ENCODE measurements at regions not wholly inside any gene's neighbourhood (a gene's known extent, or its start where the extent isn't known, plus 50 kb on each side); places are given as distances from the start of the nearest gene placed in this dataset.

DNA sequence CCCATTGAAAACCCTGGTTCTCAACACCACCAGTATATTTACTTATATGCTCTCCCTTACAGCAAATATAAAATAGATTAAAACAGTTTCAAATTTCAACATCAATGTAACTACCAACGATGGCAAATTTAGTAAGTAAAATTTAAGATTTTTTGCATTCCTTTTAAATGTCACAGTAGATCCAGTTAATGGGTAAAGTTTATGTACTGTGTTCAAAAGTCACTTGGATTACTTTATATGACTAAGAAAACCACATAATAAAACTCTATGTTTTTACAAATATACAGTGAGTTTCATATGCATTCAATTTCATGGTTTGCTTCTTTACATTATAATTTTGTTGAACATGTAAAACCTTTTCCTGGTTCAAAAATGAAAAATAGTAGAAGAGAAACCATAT is 364.6 kb downstream of the AASDHPPT start (continued):
- TF ChIP-seq, protein P1, sequence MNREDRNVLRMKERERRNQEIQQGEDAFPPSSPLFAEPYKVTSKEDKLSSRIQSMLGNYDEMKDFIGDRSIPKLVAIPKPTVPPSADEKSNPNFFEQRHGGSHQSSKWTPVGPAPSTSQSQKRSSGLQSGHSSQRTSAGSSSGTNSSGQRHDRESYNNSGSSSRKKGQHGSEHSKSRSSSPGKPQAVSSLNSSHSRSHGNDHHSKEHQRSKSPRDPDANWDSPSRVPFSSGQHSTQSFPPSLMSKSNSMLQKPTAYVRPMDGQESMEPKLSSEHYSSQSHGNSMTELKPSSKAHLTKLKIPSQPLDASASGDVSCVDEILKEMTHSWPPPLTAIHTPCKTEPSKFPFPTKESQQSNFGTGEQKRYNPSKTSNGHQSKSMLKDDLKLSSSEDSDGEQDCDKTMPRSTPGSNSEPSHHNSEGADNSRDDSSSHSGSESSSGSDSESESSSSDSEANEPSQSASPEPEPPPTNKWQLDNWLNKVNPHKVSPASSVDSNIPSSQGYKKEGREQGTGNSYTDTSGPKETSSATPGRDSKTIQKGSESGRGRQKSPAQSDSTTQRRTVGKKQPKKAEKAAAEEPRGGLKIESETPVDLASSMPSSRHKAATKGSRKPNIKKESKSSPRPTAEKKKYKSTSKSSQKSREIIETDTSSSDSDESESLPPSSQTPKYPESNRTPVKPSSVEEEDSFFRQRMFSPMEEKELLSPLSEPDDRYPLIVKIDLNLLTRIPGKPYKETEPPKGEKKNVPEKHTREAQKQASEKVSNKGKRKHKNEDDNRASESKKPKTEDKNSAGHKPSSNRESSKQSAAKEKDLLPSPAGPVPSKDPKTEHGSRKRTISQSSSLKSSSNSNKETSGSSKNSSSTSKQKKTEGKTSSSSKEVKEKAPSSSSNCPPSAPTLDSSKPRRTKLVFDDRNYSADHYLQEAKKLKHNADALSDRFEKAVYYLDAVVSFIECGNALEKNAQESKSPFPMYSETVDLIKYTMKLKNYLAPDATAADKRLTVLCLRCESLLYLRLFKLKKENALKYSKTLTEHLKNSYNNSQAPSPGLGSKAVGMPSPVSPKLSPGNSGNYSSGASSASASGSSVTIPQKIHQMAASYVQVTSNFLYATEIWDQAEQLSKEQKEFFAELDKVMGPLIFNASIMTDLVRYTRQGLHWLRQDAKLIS (CRISPR knock-in tag; IDR thresholded peaks at IDR 0.05) = no peak
- TF ChIP-seq RXRB (CRISPR knock-in tag; IDR thresholded peaks at IDR 0.05; ENCODE audit: borderline replicate concordance) (no peak), ZBTB3 (CRISPR knock-in tag; IDR thresholded peaks at IDR 0.05; ENCODE audit: borderline replicate concordance, low read depth) (no peak), ZUFSP (CRISPR knock-in tag; IDR thresholded peaks at IDR 0.05; ENCODE audit: borderline replicate concordance) (no peak), FOSL2 (CRISPR knock-in tag; IDR thresholded peaks at IDR 0.05) (no peak), GZF1 (CRISPR knock-in tag; IDR thresholded peaks at IDR 0.05) (no peak), ZC3H4 (CRISPR knock-in tag; IDR thresholded peaks at IDR 0.05; ENCODE audit: borderline replicate concordance) (no peak), ZBED4 (CRISPR knock-in tag; IDR thresholded peaks at IDR 0.05; ENCODE audit: borderline replicate concordance) (no peak), HDAC6 (IDR thresholded peaks at IDR 0.05; ENCODE audit: low read depth, low read length) (no peak), ADNP (CRISPR knock-in tag; IDR thresholded peaks at IDR 0.05) (no peak)
- TF ChIP-seq, protein P2, sequence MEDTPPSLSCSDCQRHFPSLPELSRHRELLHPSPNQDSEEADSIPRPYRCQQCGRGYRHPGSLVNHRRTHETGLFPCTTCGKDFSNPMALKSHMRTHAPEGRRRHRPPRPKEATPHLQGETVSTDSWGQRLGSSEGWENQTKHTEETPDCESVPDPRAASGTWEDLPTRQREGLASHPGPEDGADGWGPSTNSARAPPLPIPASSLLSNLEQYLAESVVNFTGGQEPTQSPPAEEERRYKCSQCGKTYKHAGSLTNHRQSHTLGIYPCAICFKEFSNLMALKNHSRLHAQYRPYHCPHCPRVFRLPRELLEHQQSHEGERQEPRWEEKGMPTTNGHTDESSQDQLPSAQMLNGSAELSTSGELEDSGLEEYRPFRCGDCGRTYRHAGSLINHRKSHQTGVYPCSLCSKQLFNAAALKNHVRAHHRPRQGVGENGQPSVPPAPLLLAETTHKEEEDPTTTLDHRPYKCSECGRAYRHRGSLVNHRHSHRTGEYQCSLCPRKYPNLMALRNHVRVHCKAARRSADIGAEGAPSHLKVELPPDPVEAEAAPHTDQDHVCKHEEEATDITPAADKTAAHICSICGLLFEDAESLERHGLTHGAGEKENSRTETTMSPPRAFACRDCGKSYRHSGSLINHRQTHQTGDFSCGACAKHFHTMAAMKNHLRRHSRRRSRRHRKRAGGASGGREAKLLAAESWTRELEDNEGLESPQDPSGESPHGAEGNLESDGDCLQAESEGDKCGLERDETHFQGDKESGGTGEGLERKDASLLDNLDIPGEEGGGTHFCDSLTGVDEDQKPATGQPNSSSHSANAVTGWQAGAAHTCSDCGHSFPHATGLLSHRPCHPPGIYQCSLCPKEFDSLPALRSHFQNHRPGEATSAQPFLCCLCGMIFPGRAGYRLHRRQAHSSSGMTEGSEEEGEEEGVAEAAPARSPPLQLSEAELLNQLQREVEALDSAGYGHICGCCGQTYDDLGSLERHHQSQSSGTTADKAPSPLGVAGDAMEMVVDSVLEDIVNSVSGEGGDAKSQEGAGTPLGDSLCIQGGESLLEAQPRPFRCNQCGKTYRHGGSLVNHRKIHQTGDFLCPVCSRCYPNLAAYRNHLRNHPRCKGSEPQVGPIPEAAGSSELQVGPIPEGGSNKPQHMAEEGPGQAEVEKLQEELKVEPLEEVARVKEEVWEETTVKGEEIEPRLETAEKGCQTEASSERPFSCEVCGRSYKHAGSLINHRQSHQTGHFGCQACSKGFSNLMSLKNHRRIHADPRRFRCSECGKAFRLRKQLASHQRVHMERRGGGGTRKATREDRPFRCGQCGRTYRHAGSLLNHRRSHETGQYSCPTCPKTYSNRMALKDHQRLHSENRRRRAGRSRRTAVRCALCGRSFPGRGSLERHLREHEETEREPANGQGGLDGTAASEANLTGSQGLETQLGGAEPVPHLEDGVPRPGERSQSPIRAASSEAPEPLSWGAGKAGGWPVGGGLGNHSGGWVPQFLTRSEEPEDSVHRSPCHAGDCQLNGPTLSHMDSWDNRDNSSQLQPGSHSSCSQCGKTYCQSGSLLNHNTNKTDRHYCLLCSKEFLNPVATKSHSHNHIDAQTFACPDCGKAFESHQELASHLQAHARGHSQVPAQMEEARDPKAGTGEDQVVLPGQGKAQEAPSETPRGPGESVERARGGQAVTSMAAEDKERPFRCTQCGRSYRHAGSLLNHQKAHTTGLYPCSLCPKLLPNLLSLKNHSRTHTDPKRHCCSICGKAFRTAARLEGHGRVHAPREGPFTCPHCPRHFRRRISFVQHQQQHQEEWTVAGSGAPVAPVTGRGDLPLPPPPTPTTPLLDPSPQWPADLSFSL (CRISPR knock-in tag; IDR thresholded peaks at IDR 0.05) = no peak
